H9 (cell line): ENCODE measurements at regions not wholly inside any gene's neighbourhood (a gene's known extent, or its start where the extent isn't known, plus 50 kb on each side); places are given as distances from the start of the nearest gene placed in this dataset.

Experiments
- DNase-seq: peaks from one replicate; pipeline ENCODE4 v3.0.0-alpha.2; 2017
- H2AFZ ChIP-seq: one replicate; pipeline ENCODE4 v1.6.1; 2013; ENCODE audit warnings: mild to moderate bottlenecking, low read length, control low read depth, moderate library complexity
- H2AK5ac ChIP-seq: 2 replicates; pipeline ENCODE4 v1.6.1; 2013; ENCODE audit warnings: low read length, control low read depth, mixed read lengths; ENCODE audit not compliant: insufficient read length
- H2BK120ac ChIP-seq: one replicate; pipeline ENCODE4 v1.6.1; 2013; ENCODE audit warnings: low read depth, mild to moderate bottlenecking, low read length, control low read depth, inconsistent platforms; ENCODE audit not compliant: poor library complexity, severe bottlenecking
- H2BK12ac ChIP-seq: 2 replicates; pipeline ENCODE4 v1.6.1; 2013; ENCODE audit warnings: low read length, control low read depth, mixed read lengths, low read depth; ENCODE audit not compliant: insufficient read length
- H2BK15ac ChIP-seq: 2 replicates; pipeline ENCODE4 v1.6.1; 2013; ENCODE audit warnings: low read depth, low read length, control low read depth
- H2BK20ac ChIP-seq: one replicate; pipeline ENCODE4 v1.6.1; 2013; ENCODE audit warnings: low read depth, mild to moderate bottlenecking, low read length, control low read depth, inconsistent platforms; ENCODE audit not compliant: poor library complexity, severe bottlenecking
- H2BK5ac ChIP-seq: 2 replicates; pipeline ENCODE4 v1.6.1; 2013; ENCODE audit warnings: low read length, control low read depth, mixed read lengths; ENCODE audit not compliant: insufficient read length
- H3K14ac ChIP-seq: 2 replicates; pipeline ENCODE4 v1.6.1; 2013; ENCODE audit warnings: low read length, control low read depth; ENCODE audit not compliant: insufficient read depth
- H3K18ac ChIP-seq: 2 replicates; pipeline ENCODE4 v1.6.1; 2013; ENCODE audit warnings: low read depth, mild to moderate bottlenecking, mixed read lengths, low read length, control low read depth; ENCODE audit not compliant: insufficient read length
- H3K23ac ChIP-seq: 2 replicates; pipeline ENCODE4 v1.6.1; 2013; ENCODE audit warnings: low read length, control low read depth, mixed read lengths, low read depth; ENCODE audit not compliant: insufficient read length
- H3K23me2 ChIP-seq: 2 replicates; pipeline ENCODE4 v1.6.1; 2013; ENCODE audit warnings: low read depth, mild to moderate bottlenecking, mixed read lengths, low read length, control low read depth; ENCODE audit not compliant: insufficient read length, poor library complexity, severe bottlenecking
- H3K27ac ChIP-seq: 2 replicates; pipeline ENCODE4 v1.5.1; 2013; ENCODE audit warnings: low read length, control low read depth, mixed read lengths, low read depth; ENCODE audit not compliant: insufficient read length
- H3K27me3 ChIP-seq: 2 replicates; pipeline ENCODE4 v1.6.1; 2013; ENCODE audit warnings: low read length, control low read depth, inconsistent platforms; ENCODE audit not compliant: insufficient read depth
- H3K4ac ChIP-seq: 2 replicates; pipeline ENCODE4 v1.6.1; 2013; ENCODE audit warnings: low read depth, mild to moderate bottlenecking, control low read depth, inconsistent platforms, low read length, moderate library complexity
- H3K4me1 ChIP-seq: 2 replicates; pipeline ENCODE4 v1.6.1; 2013; ENCODE audit warnings: low read length, control low read depth, inconsistent platforms; ENCODE audit not compliant: insufficient read depth
- H3K4me2 ChIP-seq: 2 replicates; pipeline ENCODE4 v1.6.1; 2013; ENCODE audit warnings: low read length, control low read depth, mixed read lengths; ENCODE audit not compliant: insufficient read length, insufficient read depth
- H3K56ac ChIP-seq: 2 replicates; pipeline ENCODE4 v1.6.1; 2013; ENCODE audit warnings: low read depth, mild to moderate bottlenecking, mixed read lengths, low read length, control low read depth; ENCODE audit not compliant: insufficient read length
- H3K79me1 ChIP-seq: 2 replicates; pipeline ENCODE4 v1.6.1; 2013; ENCODE audit warnings: low read depth, mild to moderate bottlenecking, moderate library complexity, low read length, control low read depth, inconsistent platforms; ENCODE audit not compliant: insufficient read depth, poor library complexity, severe bottlenecking
- H3K79me2 ChIP-seq: 2 replicates; pipeline ENCODE4 v1.6.1; 2013; ENCODE audit warnings: low read length, control low read depth, inconsistent platforms; ENCODE audit not compliant: insufficient read depth
- H3K9ac ChIP-seq: 2 replicates; pipeline ENCODE4 v1.6.1; 2013; ENCODE audit warnings: low read length, control low read depth, mixed read lengths; ENCODE audit not compliant: insufficient read length; ENCODE audit errors: extremely low read depth
- H3K9me3 ChIP-seq: one replicate; pipeline ENCODE4 v1.6.1; 2013; ENCODE audit warnings: low read depth, low read length, inconsistent platforms; ENCODE audit not compliant: control insufficient read depth
- H3T11ph ChIP-seq: one replicate; pipeline ENCODE4 v1.6.1; 2013; ENCODE audit warnings: mild to moderate bottlenecking, low read length, control low read depth, inconsistent platforms
- H4K20me1 ChIP-seq: one replicate; pipeline ENCODE4 v1.6.1; 2013; ENCODE audit not compliant: control insufficient read depth, insufficient read length, insufficient read depth
- H4K5ac ChIP-seq: 2 replicates; pipeline ENCODE4 v1.6.1; 2013; ENCODE audit warnings: low read depth, mild to moderate bottlenecking, mixed read lengths, low read length, control low read depth; ENCODE audit not compliant: insufficient read length
- H4K8ac ChIP-seq: replicated peaks from 2 replicates; pipeline ENCODE4 v1.6.1; 2013; ENCODE audit warnings: low read length, control low read depth, mixed read lengths, low read depth; ENCODE audit not compliant: insufficient read length
- H4K91ac ChIP-seq: 2 replicates; pipeline ENCODE4 v1.6.1; 2013; ENCODE audit warnings: low read depth, mild to moderate bottlenecking, moderate library complexity, mixed read lengths, low read length, control low read depth; ENCODE audit not compliant: insufficient read length
- H3K27ac Mint-ChIP-seq, 3 experiments: 2 replicates in 2 of 3; 3 replicates in 1 of 3; pipeline ENCODE4 v1.8.0; 2020 to 2021; ENCODE audit warnings: mixed read lengths in 3 of 3, mild to moderate bottlenecking in 1 of 3, moderate library complexity in 1 of 3
- H3K27me3 Mint-ChIP-seq: 2 replicates; pipeline ENCODE4 v1.8.0; 2021; ENCODE audit warnings: low read depth, mild to moderate bottlenecking, moderate library complexity, mixed read lengths
- H3K36me3 Mint-ChIP-seq, 3 experiments: 2 replicates in 2 of 3; 3 replicates in 1 of 3; pipeline ENCODE4 v1.8.0; 2020 to 2021; ENCODE audit warnings: low read depth in 3 of 3, mixed read lengths in 3 of 3; ENCODE audit not compliant: insufficient read depth in 1 of 3
- H3K4me1 Mint-ChIP-seq, 2 experiments: 2 replicates each; pipeline ENCODE4 v1.8.0; 2020; ENCODE audit warnings: mixed read lengths in 2 of 2
- H3K4me3 Mint-ChIP-seq, 2 experiments: 2 replicates in 1 of 2; 3 replicates in 1 of 2; pipeline ENCODE4 v1.8.0; 2020 to 2021; ENCODE audit warnings: mild to moderate bottlenecking in 2 of 2, mixed read lengths in 2 of 2, moderate library complexity in 1 of 2
- H3K9me3 Mint-ChIP-seq, 2 experiments: 2 replicates in 1 of 2; 3 replicates in 1 of 2; pipeline ENCODE4 v1.8.0; 2020; ENCODE audit warnings: mild to moderate bottlenecking in 2 of 2, mixed read lengths in 2 of 2, moderate library complexity in 1 of 2
- CTCF ChIP-seq: fragments of 200-600 bp; sonication (generic); conservative IDR thresholded peaks from 3 replicates; pipeline ENCODE4 v1.8.0; 2021; ENCODE audit warnings: antibody characterized with exemption, mild to moderate bottlenecking

- no peak overlapping the region for H2BK20ac ChIP-seq
- no peak overlapping the region for H3K23ac ChIP-seq
- H2BK120ac ChIP-seq, result no peak overlapping the region
- Mint-ChIP-seq H3K4me3 (no peak overlapping the region), H3K36me3 (no peaks in the 10 kb centered on the region), H3K9me3 (no peaks in the 10 kb centered on the region), H3K4me1 (peaks cover 19 to 23% of the 10 kb centered on the region in 2 experiments), H3K27ac (no peak overlapping the region), H3K27me3 (no peaks in the 10 kb centered on the region)
- H3K79me1 ChIP-seq, result no peaks in the 10 kb centered on the region
- no peak overlapping the region for H3K4ac ChIP-seq
- H4K5ac ChIP-seq, result no peak overlapping the region
- no peak overlapping the region for H4K91ac ChIP-seq
- no peaks in the 10 kb centered on the region for H3K79me2 ChIP-seq
- no peak overlapping the region for H2AFZ ChIP-seq
- H2BK15ac ChIP-seq, result no peak overlapping the region
- no peak overlapping the region for H2BK5ac ChIP-seq
- H3K27ac ChIP-seq, result no peak overlapping the region
- no peak overlapping the region for H3K14ac ChIP-seq
- H3K56ac ChIP-seq, result no peak overlapping the region
- H4K8ac ChIP-seq, result no peak overlapping the region
- H2AK5ac ChIP-seq, result no peak overlapping the region
- TF ChIP-seq CTCF, result no peak
- no peak for DNase-seq
- H3T11ph ChIP-seq, result no peak overlapping the region
- H3K27me3 ChIP-seq, result no peaks in the 10 kb centered on the region
- no peaks in the 10 kb centered on the region for H3K4me1 ChIP-seq
- no peak overlapping the region for H3K4me2 ChIP-seq
- no peak overlapping the region for H3K18ac ChIP-seq
- no peaks in the 10 kb centered on the region for H4K20me1 ChIP-seq
- H2BK12ac ChIP-seq, result no peak overlapping the region
- no peak overlapping the region for H3K9ac ChIP-seq
- H3K23me2 ChIP-seq, result no peaks in the 10 kb centered on the region
- no peaks in the 10 kb centered on the region for H3K9me3 ChIP-seq
Observed at GRCh38 chr15:39159833-39160232, 421.0 kb upstream of the THBS1 start.
